ENCODE measurements at regions not wholly inside any gene's neighbourhood (a gene's known extent, or its start where the extent isn't known, plus 50 kb on each side); places are given as distances from the start of the nearest gene placed in this dataset.
"Not testable (repeated sequence)": the region's sequence is repeated elsewhere in the genome, so short reads cannot be mapped to it uniquely, and the experiment has no call there.

DNA sequence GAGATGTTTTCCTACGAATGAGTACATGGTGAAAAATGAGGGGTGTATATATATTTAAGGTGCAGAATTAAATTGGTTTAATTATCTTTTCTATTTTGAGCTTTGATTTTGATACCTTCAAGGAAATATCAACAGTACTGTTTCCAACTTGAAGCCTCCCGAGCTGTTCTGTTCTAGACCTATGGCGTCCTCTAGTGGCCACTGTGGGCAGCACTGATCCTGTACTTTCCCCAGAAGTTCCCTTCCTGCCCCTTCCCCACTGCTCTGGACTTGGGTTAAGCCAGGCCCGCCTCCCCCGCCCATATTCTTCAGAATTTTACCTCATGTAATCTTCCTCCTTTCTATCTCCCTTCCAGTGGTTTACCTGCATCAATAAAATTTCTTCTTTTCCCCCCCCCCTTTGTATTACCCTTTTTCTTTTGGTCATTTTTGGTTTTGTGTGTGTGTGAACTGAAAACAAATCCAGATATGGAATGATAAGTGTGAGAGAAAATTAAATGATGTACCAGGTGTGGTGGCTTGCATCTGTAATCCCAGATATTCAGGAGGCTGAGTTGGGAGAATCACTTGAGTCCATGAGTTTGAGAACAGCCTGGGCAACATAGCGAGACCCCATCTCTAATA is 1643.5 kb downstream of the TP53TG3F start:
- H3K4me1 Mint-ChIP-seq (ENCODE audit: low read depth), result no peaks in the 10 kb centered on the region
- TF ChIP-seq, protein P1, sequence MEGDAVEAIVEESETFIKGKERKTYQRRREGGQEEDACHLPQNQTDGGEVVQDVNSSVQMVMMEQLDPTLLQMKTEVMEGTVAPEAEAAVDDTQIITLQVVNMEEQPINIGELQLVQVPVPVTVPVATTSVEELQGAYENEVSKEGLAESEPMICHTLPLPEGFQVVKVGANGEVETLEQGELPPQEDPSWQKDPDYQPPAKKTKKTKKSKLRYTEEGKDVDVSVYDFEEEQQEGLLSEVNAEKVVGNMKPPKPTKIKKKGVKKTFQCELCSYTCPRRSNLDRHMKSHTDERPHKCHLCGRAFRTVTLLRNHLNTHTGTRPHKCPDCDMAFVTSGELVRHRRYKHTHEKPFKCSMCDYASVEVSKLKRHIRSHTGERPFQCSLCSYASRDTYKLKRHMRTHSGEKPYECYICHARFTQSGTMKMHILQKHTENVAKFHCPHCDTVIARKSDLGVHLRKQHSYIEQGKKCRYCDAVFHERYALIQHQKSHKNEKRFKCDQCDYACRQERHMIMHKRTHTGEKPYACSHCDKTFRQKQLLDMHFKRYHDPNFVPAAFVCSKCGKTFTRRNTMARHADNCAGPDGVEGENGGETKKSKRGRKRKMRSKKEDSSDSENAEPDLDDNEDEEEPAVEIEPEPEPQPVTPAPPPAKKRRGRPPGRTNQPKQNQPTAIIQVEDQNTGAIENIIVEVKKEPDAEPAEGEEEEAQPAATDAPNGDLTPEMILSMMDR (IDR thresholded peaks at IDR 0.05), result peak; percentile 35
- DNase-seq, result peak; percentile 16
- no peak overlapping the region for H3K27ac Mint-ChIP-seq
- ChIA-PET CTCF (no interaction called here), POLR2A (no interaction called here)
- ATAC-seq, result no peak
- H3K9me3 Mint-ChIP-seq, result peaks cover 19% of the 10 kb centered on the region
- H3K27me3 Mint-ChIP-seq, result no peaks in the 10 kb centered on the region
- intact Hi-C loops (cut with micrococcal nuclease), result no loop called here
- no peaks in the 10 kb centered on the region for H3K36me3 Mint-ChIP-seq (ENCODE audit: low read depth)
- no peak overlapping the region for H3K4me3 Mint-ChIP-seq

DNA sequence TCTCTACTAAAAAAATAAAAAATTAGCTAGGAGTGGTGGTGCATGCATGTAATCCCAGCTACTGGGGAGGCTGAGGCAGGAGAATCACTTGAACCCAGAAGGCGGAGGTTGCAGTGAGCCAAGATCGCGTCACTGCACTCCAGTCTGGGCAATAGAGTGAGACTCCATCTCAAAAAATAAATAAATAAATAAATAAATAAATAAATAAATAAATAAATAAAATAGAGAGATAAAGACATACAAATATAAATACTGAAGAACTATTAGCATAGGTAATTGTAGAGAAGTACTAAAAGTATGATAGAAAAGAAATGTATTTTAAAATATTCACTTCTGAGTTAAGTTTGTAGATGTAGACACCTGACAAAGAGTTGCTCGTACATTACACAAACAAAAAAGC is 1652.4 kb downstream of the TP53TG3F start:
- CTCF ChIA-PET; intact Hi-C loops (cut with micrococcal nuclease); POLR2A ChIA-PET; H3K4me3 Mint-ChIP-seq; DNase-seq; H3K36me3 Mint-ChIP-seq (ENCODE audit: low read depth); H3K27me3 Mint-ChIP-seq; H3K27ac Mint-ChIP-seq; ATAC-seq; H3K4me1 Mint-ChIP-seq (ENCODE audit: low read depth): not testable (repeated sequence)
- peaks cover 11% of the 10 kb centered on the region for H3K9me3 Mint-ChIP-seq

DNA sequence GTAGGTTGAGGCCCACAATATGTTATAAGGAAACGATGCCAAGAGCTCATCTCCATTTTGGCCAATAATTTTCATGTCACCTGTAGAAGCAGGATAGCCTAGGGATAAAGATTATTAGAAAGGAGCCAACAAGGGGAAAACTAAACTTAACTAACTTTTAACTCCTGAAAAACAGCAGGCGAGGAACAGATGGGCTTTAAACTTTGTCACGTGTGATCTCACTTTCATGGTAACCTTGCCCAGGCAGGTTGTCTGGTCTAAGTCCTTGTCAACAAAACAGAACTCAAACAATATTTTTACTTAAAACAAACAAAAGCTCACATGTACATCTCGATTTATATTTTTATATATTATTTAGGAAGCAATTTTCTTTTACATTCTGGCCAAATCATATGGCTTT is 1672.0 kb downstream of the TP53TG3F start:
- Mint-ChIP-seq H3K27me3 (no peaks in the 10 kb centered on the region), H3K4me3 (no peak overlapping the region), H3K27ac (no peak overlapping the region), H3K9me3 (peaks cover 16% of the 10 kb centered on the region), H3K4me1 (ENCODE audit: low read depth) (no peaks in the 10 kb centered on the region), H3K36me3 (ENCODE audit: low read depth) (no peaks in the 10 kb centered on the region)
- ChIA-PET CTCF (no interaction called here), POLR2A (no interaction called here)
- ATAC-seq (no peak), DNase-seq (no peak)
- intact Hi-C loops (cut with micrococcal nuclease), result no loop called here
- TF ChIP-seq, protein P1 (IDR thresholded peaks at IDR 0.05), result no peak

DNA sequence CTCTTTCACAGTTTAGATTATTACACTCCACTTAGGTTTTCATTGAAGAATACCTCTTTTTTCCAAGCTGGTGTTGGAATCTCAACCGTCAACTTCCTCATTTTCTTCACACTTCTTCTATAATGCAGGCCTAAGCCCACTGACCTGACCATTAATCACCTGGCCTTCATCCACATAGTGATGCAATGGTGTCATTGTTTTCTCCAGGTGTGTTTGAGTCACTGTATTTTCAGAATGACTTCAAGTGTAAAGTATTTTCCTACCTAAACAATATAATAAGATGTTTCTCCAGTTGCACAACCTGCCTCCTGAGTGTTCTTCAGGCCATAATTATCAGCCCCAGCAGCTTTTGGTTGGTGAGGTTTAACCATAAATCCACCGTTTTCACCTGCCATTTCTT is 1675.1 kb downstream of the TP53TG3F start:
- POLR2A ChIA-PET, result no interaction called here
- H3K4me3 Mint-ChIP-seq, result no peak overlapping the region
- no peaks in the 10 kb centered on the region for H3K36me3 Mint-ChIP-seq (ENCODE audit: low read depth)
- peaks cover 16% of the 10 kb centered on the region for H3K9me3 Mint-ChIP-seq
- H3K4me1 Mint-ChIP-seq (ENCODE audit: low read depth), result no peaks in the 10 kb centered on the region
- CTCF ChIA-PET, result no interaction called here
- H3K27me3 Mint-ChIP-seq, result no peaks in the 10 kb centered on the region
- H3K27ac Mint-ChIP-seq, result no peak overlapping the region
- DNase-seq, result no peak
- TF ChIP-seq, protein P1 (IDR thresholded peaks at IDR 0.05), result no peak
- intact Hi-C loops (cut with micrococcal nuclease), result no loop called here
- no peak for ATAC-seq

DNA sequence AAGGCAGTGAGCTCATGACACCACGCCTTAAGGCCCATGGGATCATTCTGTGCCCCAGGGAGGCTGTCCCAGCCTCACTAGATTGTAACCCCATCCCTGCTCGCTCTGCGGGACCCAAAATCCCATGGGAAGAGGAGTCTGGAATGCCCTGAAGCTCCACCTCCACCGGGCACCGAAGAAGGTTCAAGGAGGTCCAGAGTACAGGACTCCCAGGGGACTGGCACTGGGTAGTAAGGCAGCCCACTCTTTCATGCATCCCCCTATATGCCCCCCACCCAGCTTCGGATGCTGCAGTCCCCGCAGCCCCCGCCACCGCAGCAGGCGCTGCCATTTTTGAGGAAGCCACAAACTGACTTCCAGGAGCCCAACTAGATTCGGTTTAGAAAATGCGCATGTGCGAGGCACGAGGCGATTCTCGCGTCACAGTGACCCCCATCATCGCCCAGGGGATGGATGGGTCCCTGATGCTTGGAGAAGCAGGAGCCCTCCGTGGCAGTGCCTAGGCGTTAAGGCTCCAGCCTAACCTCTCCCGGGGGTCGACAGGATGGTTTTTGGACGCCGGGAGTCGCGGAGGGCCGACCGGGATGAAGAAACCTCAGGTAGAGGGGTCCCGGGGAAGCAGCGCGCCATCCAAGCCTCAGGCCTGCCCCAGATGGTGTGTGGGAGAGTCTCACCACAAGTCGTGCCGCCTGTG is 1681.0 kb downstream of the TP53TG3F start:
- intact Hi-C loops (cut with micrococcal nuclease), result no loop called here
- POLR2A ChIA-PET, result no interaction called here
- Mint-ChIP-seq H3K4me3 (no peak overlapping the region), H3K27ac (no peak overlapping the region), H3K9me3 (peaks cover 21% of the 10 kb centered on the region), H3K27me3 (no peaks in the 10 kb centered on the region), H3K4me1 (ENCODE audit: low read depth) (no peaks in the 10 kb centered on the region), H3K36me3 (ENCODE audit: low read depth) (no peaks in the 10 kb centered on the region)
- ATAC-seq (no peak), DNase-seq (no peak)
- CTCF ChIA-PET, result no interaction called here
- TF ChIP-seq, protein P1 (IDR thresholded peaks at IDR 0.05), result no peak

All from activated CD8-positive, alpha-beta T cell treated with anti-CD3 and anti-CD28 coated beads for 36 hours (primary cell).